ENCODE measurements at regions not wholly inside any gene's neighbourhood (a gene's known extent, or its start where the extent isn't known, plus 50 kb on each side); places are given as distances from the start of the nearest gene placed in this dataset.
"Not testable (repeated sequence)": the region's sequence is repeated elsewhere in the genome, so short reads cannot be mapped to it uniquely, and the experiment has no call there.

DNA sequence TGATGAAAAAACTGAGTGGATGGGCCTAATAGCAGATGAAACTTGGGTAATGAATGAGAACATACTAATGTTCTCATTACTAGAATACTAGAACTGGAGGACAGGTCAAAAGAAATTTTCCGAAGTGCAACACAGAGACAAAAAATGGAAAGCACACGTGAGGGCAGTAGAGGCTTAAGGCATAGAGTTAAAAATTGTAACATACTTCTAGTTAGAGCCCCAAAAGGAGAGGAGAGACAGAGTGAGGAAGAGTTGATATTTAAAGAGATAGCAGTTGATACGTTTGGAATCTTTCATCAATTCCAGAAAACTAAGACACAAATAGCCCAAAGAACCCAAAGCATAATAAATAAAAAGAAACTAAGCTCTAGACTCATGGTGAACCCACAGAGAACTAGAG is 327.9 kb downstream of the SQOR start:
- no peak for DNase-seq

DNA sequence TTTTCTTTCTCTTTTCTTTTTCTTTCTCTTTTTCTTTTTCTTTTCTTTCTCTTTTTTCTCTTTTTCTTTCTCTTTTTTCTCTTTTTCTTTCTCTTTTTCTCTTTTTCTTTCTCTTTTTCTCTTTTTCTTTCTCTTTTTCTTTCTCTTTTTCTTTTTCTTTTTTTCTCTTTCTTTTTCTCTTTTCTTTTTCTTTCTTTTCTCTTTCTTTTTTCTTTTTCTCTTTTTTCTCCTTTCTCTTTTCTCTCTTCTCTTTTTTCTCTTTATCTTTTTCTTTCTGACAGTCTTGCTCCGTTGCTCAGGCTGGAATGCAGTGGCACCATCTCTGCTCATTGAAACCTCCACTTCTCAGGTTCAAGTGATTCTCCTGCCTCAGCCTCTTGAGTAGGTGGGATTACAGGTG is 335.7 kb downstream of the SQOR start:
- DNase-seq: no peak

DNA sequence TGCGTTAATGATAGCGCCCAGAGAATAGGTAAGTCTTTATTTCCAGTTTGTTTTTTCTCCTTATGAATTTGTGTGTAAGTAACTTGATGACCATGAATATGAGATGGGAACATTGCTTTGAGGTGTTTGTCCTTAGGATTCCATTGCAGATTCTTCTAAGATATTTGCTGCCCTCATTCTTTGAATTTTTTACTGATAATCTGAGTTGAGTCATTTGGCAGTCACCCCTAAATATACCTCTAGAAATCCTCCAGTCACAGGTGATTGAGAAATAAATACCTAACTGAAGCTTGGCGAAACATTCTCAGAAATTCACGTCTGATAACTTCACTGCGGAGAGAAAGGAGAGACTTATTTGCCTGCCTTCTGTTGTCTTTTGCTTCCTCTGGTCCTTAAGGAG is 345.5 kb downstream of the SQOR start:
- no peak for DNase-seq

GRCh38 chr15:45981625-45982024 is 346.8 kb downstream of the SQOR start:
- DNase-seq: no peak

DNA sequence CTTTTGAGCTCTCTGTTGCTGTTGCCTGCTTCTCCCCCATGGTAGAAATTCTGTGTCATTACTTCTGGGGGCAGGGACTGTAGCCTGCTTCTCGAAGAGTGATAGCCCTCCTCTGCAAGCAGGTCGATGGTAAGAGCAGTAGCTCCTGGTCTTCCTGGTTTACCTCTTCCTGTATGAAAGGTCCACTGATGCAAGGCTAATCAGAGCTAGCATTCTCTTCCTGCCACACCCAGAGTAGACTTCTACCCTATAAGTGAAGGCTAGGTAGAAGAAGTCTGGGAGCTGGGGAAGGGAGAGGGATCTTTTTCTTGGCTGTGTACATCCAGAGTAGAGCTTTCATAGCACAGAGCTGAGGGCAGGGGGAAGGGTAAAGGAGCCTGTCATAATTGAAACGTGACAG is 357.0 kb downstream of the SQOR start:
- DNase-seq: no peak

DNA sequence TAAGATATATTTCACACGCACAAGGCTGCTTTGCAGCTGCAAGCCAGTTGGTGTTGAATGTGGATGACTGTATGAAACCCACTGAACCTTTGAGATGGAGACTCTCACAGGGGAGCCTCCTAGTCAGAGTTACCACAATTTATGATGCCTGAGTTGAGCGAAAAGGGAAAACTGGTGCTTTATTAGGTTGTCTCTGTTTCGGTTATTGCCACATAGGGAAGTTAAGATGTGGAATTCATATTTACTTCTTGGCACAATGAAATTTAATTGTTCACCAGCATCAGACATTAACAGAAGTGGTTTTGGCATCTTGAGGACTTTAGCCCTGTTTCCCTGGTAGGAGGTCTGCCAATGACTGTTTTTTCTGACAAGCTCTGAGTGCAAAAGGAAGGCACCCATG is 358.2 kb downstream of the SQOR start:
- DNase-seq: no peak

- DNase-seq: no peak
Observed at GRCh38 chr15:45993508-45993907, 358.7 kb downstream of the SQOR start.

- DNase-seq: no peak
Observed at GRCh38 chr15:45995800-45996199, 361.0 kb downstream of the SQOR start.

- no peak for DNase-seq
Observed at GRCh38 chr15:46014532-46014931, 379.7 kb downstream of the SQOR start.

DNA sequence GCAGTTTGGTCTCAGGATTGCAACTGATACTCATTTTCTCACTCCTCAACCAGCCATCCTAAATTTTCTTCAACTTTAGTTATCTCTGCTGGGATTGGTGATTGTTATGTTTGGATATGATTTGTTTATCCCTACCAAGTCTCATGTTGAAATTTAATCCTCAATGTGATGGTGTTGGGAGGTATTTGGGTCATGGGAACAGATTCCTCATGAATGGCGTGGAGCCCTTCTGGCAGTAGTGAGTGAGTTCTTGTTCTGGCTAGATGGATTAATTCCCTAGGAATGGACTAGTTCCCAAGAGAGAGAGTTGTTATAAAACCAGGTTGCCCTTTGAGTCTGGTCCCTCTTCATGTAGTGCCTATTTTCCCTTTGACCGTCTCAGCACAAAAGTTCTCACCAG is 399.9 kb downstream of the SQOR start:
- DNase-seq: no peak

GRCh38 chr15:46039703-46040102 is 404.9 kb downstream of the SQOR start:
- DNase-seq: no peak

DNA sequence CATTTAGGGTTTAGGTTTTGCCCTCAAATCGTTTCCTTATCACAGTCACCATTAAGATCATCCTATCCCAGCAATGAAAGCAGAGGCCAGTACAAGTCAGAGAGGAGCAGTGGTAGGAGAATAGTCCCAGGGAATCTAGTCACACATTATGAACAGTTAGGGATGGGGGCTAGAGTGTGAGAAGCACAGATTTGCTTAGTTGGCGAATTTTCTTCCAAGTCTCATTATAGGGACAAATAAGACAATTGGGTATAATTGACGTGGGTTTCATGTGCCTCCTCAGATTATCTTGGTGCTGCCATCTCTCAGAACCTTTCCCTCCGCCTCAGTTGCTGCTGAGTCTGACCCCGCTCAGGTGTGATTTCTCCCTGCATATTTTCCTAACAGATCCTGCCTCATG is 407.1 kb downstream of the SQOR start:
- DNase-seq: no peak

- DNase-seq: no peak
Observed at GRCh38 chr15:46059921-46060594, 425.2 kb downstream of the SQOR start.

DNA sequence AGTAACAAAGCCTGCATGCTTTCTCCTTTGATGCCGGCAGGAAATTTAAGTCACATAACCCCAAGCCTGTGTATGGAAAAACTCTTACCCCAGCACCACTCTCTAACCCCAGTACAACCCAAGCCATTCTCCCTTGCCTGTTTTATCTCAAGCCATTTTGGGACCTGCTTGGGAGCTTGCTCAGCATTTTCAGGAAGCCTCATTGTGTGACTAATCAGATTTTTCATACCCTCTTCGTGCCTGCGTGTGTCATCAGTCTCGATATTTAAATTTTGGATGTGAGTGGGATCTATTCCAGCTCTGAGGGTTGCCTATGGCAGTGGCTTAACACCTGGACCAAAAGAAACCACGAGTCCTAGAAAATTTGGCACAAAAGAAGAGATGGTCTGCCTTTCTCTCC is 426.2 kb downstream of the SQOR start:
- DNase-seq: no peak

DNA sequence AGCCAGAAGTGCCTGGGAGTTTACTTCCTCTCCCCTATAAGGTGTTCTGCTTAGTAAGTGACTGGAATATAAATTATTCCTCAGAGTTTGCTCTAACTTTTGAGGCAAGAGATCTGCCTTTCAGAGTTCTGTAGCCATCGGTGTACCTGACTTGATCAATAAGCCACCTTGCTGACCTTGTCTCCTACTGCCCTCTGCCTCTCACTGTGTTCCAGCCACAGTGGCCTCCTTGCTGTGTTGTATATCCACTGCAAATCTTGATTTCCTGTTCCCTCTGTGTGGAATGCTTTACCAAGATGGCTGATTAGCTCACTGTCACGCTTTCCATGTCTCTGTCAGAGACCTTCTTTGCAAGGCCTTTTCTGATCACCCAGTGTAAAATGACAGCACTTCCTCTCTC is 442.4 kb downstream of the SQOR start:
- DNase-seq: no peak

GRCh38 chr15:46079046-46079445 is 444.2 kb downstream of the SQOR start:
- DNase-seq: no peak

DNA sequence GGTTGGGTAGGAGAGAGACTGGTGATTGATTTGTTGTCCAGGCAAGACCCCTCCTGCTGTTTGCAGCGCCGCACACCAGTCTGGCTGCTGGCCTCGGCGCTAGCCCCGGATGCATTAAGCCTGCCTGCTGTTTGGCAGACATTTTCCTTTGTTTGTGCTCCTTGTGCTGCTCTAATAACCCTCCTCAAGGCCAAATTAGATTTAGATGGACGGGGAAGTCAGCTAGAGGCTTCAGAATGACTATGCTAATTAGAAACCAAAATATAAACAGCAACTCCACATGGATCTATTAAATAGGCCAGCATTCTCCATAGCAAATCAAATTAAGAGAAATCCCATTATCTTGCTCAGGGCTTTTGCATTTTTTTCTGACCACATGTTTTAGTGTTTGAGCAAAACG is 445.2 kb downstream of the SQOR start:
- DNase-seq: peak; percentile 9

- peak; percentile 31 for DNase-seq
Observed at GRCh38 chr15:46088486-46089445, 453.9 kb downstream of the SQOR start.

- peak; percentile 24 for DNase-seq
Observed at GRCh38 chr15:46089467-46089935, 454.7 kb downstream of the SQOR start.

DNA sequence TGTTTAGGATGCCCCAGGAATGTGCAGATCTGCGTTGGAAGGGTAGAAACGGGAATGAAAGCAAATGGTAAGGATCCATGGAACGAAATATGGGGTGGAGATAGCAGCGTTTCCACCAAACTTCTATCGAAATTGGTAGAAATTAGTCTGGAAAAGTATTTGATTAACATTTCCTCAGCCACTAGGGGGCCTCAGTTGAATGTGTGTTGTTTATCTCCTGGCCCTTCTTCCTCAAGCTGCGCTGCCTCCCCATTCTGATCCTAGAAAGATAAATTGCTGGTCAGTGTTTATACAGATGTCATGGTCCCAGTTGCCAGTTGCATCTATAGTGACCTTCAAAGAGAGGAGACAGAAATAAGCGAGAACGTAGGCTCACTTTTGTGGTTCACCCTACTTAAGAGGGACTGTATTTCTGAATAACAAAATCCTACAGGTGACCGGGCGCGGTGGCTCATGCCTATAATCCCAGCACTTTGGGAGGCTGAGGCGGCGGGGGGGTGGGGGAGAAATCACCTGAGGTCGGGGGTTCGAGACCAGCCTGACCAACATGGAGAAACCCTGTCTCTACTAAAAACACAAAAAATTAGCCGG is 457.1 kb downstream of the SQOR start:
- DNase-seq: peak; percentile 34

DNA sequence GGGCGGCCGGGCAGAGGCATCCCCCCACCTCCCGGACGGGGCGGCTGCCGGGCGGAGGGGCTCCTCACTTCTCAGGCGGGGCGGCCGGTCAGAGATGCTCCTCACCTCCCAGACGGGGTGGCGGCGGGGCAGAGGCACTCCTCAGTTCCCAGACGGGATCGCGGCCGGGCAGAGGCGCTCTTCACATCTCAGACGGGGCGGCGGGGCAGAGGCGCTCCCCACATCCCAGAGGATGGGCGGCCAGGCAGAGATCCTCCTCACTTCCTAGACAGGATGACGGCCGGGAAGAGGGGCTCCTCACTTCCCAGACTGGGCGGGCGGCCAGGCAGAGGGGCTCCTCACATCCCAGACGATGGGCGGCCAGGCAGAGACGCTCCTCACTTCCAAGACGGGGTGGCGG is 463.2 kb downstream of the SQOR start:
- not testable (repeated sequence) for DNase-seq

- no peak for DNase-seq
Observed at GRCh38 chr15:46110755-46111154, 475.9 kb downstream of the SQOR start.

DNA sequence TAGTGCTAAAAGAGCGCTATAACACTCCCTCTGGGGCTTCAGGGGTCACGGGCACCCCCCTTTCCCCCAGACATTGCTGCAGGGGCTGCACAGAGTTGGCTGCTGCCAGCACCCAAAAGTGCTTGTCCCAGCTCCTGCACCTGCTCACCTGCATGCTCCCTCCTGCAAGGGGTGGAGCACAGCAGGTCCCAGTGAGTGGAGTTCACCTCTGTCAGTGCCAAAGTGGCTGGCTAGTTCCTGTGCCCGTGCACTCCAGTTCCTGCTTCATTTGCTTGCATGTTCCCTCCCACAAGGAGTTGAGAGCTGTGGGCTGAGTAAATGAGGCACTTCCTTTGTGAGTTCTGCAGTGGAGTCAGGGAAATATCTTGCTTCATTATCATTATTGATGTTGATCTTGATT is 476.9 kb downstream of the SQOR start:
- DNase-seq: no peak

GRCh38 chr15:46117071-46117470 is 482.2 kb downstream of the SQOR start:
- peak; percentile 42 for DNase-seq

Data from fibroblast of skin of abdomen (primary cell).